Tibial artery (tissue), 4 donors: ENCODE measurements at regions not wholly inside any gene's neighbourhood (a gene's known extent, or its start where the extent isn't known, plus 50 kb on each side); places are given as distances from the start of the nearest gene placed in this dataset.

Experiments
- DNase-seq, 2 donors: peaks; one replicate each; pipeline ENCODE4 v3.0.0-alpha.2; 2019
- H3K27ac ChIP-seq, 2 donors: fragments of 200-600 bp; sonication (generic) in 1 of 2; 1 replicate in 1 of 2; 2 replicates in 1 of 2; pipeline ENCODE4 v1.5.1; 2018 to 2019; ENCODE audit warnings: mild to moderate bottlenecking in 1 of 2
- H3K27me3 ChIP-seq, 2 donors: fragments of 200-600 bp; sonication (generic) in 1 of 2; one replicate each; pipeline versions ENCODE4 v1.5.1 to v1.6.0; 2016 to 2019
- H3K36me3 ChIP-seq, 3 donors: fragments of 200-600 bp; sonication (generic) in 2 of 3; one replicate each; pipeline ENCODE4 v1.5.1; 2016 to 2019; ENCODE audit warnings: mild to moderate bottlenecking in 2 of 3
- H3K4me1 ChIP-seq, 4 donors: fragments of 200-600 bp; sonication (generic) in 2 of 4; 1 replicate in 3 of 4; 2 replicates in 1 of 4; pipeline ENCODE4 v1.5.1; 2016 to 2019
- H3K4me3 ChIP-seq, 2 donors: fragments of 200-600 bp; sonication (generic) in 1 of 2; 1 replicate in 1 of 2; 2 replicates in 1 of 2; pipeline ENCODE4 v1.5.1; 2018 to 2019; ENCODE audit warnings: mild to moderate bottlenecking in 2 of 2
- H3K9me3 ChIP-seq, 3 donors: fragments of 200-600 bp; sonication (generic) in 1 of 3; one replicate each; pipeline ENCODE4 v1.5.1; 2016 to 2019
- CTCF ChIP-seq, 2 experiments: fragments of 200-600 bp in 1 of 2; fragments of 450-650 bp in 1 of 2; IDR thresholded peaks; one replicate each; pipeline ENCODE4 v1.5.1; 2017 to 2019; ENCODE audit warnings: antibody characterized with exemption in 2 of 2, mild to moderate bottlenecking in 1 of 2, moderate library complexity in 1 of 2
- intact Hi-C: fragments of 100-400 bp; cut with DNase I; formaldehyde crosslinking; loops from one replicate; pipeline ENCODE4 v1.15.0; 2023; ENCODE audit warnings: low total_unique reads

GRCh38 chr21:38039841-38040240 is 123.6 kb upstream of the KCNJ6 start:
- no peaks in the 10 kb centered on the region for H3K4me1 ChIP-seq
- no peak for TF ChIP-seq CTCF (IDR thresholded peaks at IDR 0.05)
- intact Hi-C loops = no loop called here
- no peaks in the 10 kb centered on the region for H3K36me3 ChIP-seq
- DNase-seq = no peak
- H3K27ac ChIP-seq = no peak overlapping the region
- H3K4me3 ChIP-seq = no peak overlapping the region
- no peaks in the 10 kb centered on the region for H3K9me3 ChIP-seq
- H3K27me3 ChIP-seq = peaks cover 0 to 4% of the 10 kb centered on the region in 2 donors

GRCh38 chr21:38041493-38041892 is 125.2 kb upstream of the KCNJ6 start:
- Histone ChIP-seq H3K4me3 (no peak overlapping the region), H3K36me3 (no peaks in the 10 kb centered on the region), H3K4me1 (no peaks in the 10 kb centered on the region), H3K9me3 (no peaks in the 10 kb centered on the region), H3K27me3 (no peaks in the 10 kb centered on the region), H3K27ac (no peak overlapping the region)
- TF ChIP-seq CTCF (IDR thresholded peaks at IDR 0.05) = no peak
- no peak for DNase-seq
- intact Hi-C loops = no loop called here

- Histone ChIP-seq H3K4me1 (no peaks in the 10 kb centered on the region), H3K27me3 (no peaks in the 10 kb centered on the region), H3K27ac (no peak overlapping the region), H3K36me3 (no peaks in the 10 kb centered on the region), H3K9me3 (no peaks in the 10 kb centered on the region), H3K4me3 (no peak overlapping the region)
- no peak for DNase-seq
- intact Hi-C loops = no loop called here
- TF ChIP-seq CTCF (IDR thresholded peaks at IDR 0.05) = no peak
These were observed 126.0 kb upstream of the KCNJ6 start for GRCh38 chr21:38042246-38042645.

GRCh38 chr21:38048167-38048566 is 131.9 kb upstream of the KCNJ6 start:
- no peak overlapping the region for H3K4me3 ChIP-seq
- no peaks in the 10 kb centered on the region for H3K36me3 ChIP-seq
- no peaks in the 10 kb centered on the region for H3K9me3 ChIP-seq
- H3K27me3 ChIP-seq = no peaks in the 10 kb centered on the region
- H3K4me1 ChIP-seq = no peaks in the 10 kb centered on the region
- no peak for TF ChIP-seq CTCF (IDR thresholded peaks at IDR 0.05)
- H3K27ac ChIP-seq = no peak overlapping the region
- DNase-seq = no peak
- intact Hi-C loops = no loop called here

GRCh38 chr21:38054334-38054733 is 138.1 kb upstream of the KCNJ6 start:
- Histone ChIP-seq H3K4me1 (no peaks in the 10 kb centered on the region), H3K27me3 (no peaks in the 10 kb centered on the region), H3K4me3 (no peak overlapping the region), H3K36me3 (no peaks in the 10 kb centered on the region), H3K9me3 (no peaks in the 10 kb centered on the region), H3K27ac (no peak overlapping the region)
- no peak for TF ChIP-seq CTCF (IDR thresholded peaks at IDR 0.05)
- no peak for DNase-seq
- intact Hi-C loops = no loop called here

- DNase-seq = no peak
- no peaks in the 10 kb centered on the region for H3K4me1 ChIP-seq
- TF ChIP-seq CTCF (IDR thresholded peaks at IDR 0.05) = no peak
- no peak overlapping the region for H3K4me3 ChIP-seq
- intact Hi-C loops = no loop called here
- H3K27me3 ChIP-seq = no peaks in the 10 kb centered on the region
- no peak overlapping the region for H3K27ac ChIP-seq
- H3K9me3 ChIP-seq = no peaks in the 10 kb centered on the region
- H3K36me3 ChIP-seq = no peaks in the 10 kb centered on the region
These were observed 140.2 kb upstream of the KCNJ6 start for GRCh38 chr21:38056481-38056880.
